Inflammatory macrophage treated with lipopolysaccharide for 4 hours (primary cell): ENCODE measurements at regions not wholly inside any gene's neighbourhood (a gene's known extent, or its start where the extent isn't known, plus 50 kb on each side); places are given as distances from the start of the nearest gene placed in this dataset.
"Not testable (repeated sequence)": the region's sequence is repeated elsewhere in the genome, so short reads cannot be mapped to it uniquely, and the experiment has no call there.

Source experiments
- DNase-seq: peaks from one replicate; pipeline ENCODE4 v3.0.0-alpha.2; 2020

GRCh38 chr9:110066929-110067716 lies 140.8 kb downstream of the C9orf152 start:
- DNase-seq = peak; percentile 66

- no peak for DNase-seq
Observed at GRCh38 chr9:110068212-110068611, 139.7 kb downstream of the C9orf152 start.

GRCh38 chr9:110069326-110070248 lies 138.4 kb downstream of the C9orf152 start:
- peak; percentile 98 for DNase-seq

GRCh38 chr9:110072597-110073355 lies 135.2 kb downstream of the C9orf152 start:
- peak; percentile 34 for DNase-seq

GRCh38 chr9:110073356-110073905 lies 134.5 kb downstream of the C9orf152 start:
- peak; percentile 47 for DNase-seq

GRCh38 chr9:110076894-110077725 lies 130.8 kb downstream of the C9orf152 start:
- DNase-seq = no peak

GRCh38 chr9:110077925-110078324 lies 130.0 kb downstream of the C9orf152 start:
- DNase-seq = no peak

GRCh38 chr9:110078604-110079003 lies 129.4 kb downstream of the C9orf152 start:
- DNase-seq = no peak

GRCh38 chr9:110081395-110081794 lies 126.6 kb downstream of the C9orf152 start:
- no peak for DNase-seq

- DNase-seq = no peak
Observed at GRCh38 chr9:110083866-110084265, 124.1 kb downstream of the C9orf152 start.

- no peak for DNase-seq
Observed at GRCh38 chr9:110086537-110086936, 121.4 kb downstream of the C9orf152 start.

GRCh38 chr9:110087605-110088004 lies 120.4 kb downstream of the C9orf152 start:
- DNase-seq = no peak

- no peak for DNase-seq
Observed at GRCh38 chr9:110088099-110088498, 119.9 kb downstream of the C9orf152 start.

GRCh38 chr9:110089681-110090370 lies 118.1 kb downstream of the C9orf152 start:
- no peak for DNase-seq

GRCh38 chr9:110092792-110093191 lies 115.2 kb downstream of the C9orf152 start:
- DNase-seq = no peak

- no peak for DNase-seq
Observed at GRCh38 chr9:110093417-110093816, 114.5 kb downstream of the C9orf152 start.

- DNase-seq = no peak
Observed at GRCh38 chr9:110093871-110094270, 114.1 kb downstream of the C9orf152 start.

GRCh38 chr9:110095161-110095595 lies 112.8 kb downstream of the C9orf152 start:
- DNase-seq = no peak

- peak; percentile 76 for DNase-seq
Observed at GRCh38 chr9:110095776-110096175, 112.2 kb downstream of the C9orf152 start.

- DNase-seq = not testable (repeated sequence)
Observed at GRCh38 chr9:110096674-110097073, 111.3 kb downstream of the C9orf152 start.
